NCI-H187 (cell line): ENCODE measurements at regions not wholly inside any gene's neighbourhood (a gene's known extent, or its start where the extent isn't known, plus 50 kb on each side); places are given as distances from the start of the nearest gene placed in this dataset.
"Not testable (repeated sequence)": the region's sequence is repeated elsewhere in the genome, so short reads cannot be mapped to it uniquely, and the experiment has no call there.

Source experiments
- DNase-seq, 2 experiments: peaks; one replicate each; lab custom pipeline; 2025; lab: John Stamatoyannopoulos, UW

DNA sequence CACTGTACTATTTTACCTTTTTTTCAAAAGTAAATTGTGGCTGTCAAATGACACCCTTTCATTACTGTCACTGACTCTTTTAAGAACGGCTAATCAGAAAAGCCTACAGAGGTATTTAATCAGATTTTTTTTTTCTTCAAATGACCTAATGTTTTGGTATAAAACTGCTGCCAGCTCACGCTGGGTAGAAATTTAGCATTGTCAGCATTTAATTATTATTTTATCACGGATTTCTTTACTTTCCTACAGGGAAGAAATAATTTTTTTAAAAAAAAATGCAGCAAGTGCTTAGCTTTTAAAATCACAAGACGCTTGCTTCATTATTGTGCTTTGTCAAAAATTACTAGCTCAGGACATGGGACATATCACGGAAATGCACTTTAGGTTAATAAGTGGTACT lies 149.1 kb upstream of the FOXN3 start:
- no peak for DNase-seq

DNA sequence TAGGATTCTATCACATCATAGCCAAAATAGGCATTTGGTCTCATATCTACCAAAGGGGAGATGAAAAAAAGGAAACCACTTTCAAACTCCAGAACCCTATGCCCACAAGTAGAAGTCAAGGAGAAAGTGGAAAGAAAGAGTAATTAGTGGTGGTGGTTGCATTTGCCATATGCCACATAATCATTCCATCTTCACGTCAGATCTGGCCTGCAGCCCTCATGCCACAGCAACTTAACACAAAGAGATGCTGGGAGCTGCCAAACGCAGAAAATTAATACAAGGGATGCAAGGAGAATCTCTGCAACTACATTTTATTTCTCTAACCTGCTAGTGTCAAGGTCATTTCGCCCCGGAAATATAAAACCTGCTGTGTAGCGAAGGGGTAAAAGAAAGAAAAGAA lies 148.6 kb upstream of the FOXN3 start:
- DNase-seq = no peak

DNA sequence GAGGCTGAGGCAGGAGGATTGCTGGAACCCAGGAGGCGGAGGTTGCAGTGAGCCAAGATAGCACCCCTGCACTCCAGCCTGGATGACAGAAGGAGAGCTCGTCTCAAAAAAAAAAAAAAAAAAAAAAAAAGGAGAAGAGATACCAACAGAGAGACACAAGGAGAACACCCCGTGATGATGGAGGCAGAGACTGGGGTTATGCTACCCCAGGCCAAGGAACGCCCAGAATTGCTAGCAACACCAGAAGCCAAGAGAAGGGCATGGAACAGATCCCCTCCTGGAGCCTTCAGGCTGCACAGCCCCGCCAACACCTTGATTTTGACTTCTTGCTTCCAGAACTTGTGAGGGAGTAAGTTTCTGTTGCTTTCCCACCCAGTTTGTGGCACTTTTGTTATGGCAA lies 148.0 kb upstream of the FOXN3 start:
- DNase-seq = no peak

DNA sequence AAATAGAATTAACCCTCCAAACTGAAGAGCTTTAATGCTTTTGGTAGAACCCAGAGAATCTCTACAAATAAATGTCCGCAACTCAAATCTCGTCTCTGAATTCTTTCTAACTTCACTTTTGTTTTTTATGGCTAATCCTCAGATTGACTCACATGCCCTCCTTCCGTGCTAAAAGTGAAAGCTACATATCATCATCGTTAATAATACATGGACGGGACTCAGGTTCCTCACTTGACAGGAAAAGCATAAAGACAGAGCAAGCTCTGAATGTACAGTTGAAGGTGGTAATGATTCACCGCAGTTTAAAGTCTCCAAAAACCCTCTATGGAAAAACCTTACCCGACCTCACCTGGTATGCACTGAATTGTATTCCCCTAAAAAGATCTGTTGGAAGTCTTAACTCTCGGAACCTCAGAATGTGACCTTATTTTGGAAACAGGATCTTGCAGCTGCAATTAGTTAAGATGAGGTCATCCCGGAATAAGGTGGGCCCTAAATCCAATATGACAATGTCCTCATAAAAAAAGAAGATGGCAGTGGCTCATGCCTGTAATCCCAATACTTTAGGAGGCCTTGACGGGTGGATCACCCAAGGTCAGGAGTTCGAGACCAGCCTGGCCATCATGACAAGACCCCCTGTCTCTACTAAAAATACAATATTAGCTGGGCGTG lies 147.4 kb upstream of the FOXN3 start:
- DNase-seq = no peak

DNA sequence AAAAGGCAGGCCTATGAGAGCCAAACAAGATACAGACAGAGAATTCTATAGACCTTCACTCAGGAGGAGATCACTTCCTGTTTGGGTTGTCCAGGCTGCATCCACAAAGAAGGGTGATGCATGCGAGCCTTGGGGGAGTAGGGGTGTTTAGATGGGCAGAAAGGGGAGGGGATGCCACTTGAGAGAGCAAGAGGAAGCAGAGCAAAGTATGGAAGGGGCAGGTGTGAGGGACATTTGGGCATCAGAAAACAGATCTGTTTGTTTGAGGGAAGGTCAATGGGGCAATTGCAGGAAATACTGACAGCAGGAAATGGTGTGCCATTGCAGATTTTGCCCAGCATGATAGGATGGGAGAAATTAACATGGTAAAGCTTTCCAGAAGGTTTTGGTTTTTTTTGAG lies 146.4 kb upstream of the FOXN3 start:
- DNase-seq = no peak

DNA sequence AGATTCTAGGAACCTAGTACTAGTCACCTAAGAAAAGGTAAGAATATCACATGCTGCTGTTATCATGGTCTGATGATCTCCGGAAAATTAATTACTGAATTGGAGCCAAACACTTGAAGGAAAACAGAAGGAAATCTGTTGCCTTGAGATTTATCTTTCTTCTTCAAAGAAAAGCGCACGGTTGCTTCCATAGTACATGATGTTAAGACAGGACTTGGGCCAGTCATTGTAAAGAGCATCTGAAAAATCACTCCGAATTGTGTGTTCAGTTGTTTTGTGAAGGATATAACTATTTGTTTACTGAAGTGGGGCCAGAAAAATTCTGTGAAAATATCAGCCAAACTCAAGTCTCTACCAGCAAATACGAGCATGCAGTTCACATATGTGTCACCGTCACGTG lies 134.9 kb upstream of the FOXN3 start:
- DNase-seq = no peak

DNA sequence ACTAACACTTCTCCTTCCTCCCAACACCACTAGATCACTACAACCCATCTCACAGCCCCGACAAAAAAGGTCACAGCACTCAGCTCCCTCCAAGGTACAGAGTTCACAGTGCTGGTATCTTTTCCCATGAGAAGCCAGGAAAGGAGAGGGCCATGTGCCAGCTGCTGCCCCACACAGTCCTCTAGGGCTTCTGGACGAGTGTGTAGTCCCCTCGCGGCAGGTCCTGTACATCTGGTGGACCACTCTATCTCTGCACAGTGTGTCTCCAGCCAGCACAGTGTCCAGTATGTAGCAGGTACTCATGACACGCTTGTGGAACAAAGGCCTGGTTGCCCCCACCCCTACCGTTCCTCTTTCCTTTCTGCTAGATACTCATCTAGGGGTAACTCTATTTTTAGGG lies 134.4 kb upstream of the FOXN3 start:
- no peak for DNase-seq

DNA sequence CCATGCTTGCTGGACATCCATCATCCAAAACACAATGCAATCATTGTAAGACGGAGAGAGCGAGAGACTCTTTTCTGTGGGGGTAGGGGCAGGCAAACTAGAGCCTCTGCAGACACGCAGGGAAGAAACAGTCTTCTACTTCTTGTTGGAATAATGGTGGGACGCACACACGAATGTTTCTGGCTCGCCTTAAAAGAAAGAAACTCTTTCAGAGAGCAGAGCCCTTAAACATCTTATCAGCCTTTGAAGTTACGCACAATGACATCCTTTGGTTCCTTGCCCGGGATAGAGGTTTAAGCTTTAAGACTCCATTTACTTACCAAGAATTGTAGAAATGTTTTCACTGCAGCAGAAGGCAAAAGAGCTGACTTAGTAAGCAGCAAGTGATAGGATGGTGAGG lies 133.8 kb upstream of the FOXN3 start:
- DNase-seq = no peak

DNA sequence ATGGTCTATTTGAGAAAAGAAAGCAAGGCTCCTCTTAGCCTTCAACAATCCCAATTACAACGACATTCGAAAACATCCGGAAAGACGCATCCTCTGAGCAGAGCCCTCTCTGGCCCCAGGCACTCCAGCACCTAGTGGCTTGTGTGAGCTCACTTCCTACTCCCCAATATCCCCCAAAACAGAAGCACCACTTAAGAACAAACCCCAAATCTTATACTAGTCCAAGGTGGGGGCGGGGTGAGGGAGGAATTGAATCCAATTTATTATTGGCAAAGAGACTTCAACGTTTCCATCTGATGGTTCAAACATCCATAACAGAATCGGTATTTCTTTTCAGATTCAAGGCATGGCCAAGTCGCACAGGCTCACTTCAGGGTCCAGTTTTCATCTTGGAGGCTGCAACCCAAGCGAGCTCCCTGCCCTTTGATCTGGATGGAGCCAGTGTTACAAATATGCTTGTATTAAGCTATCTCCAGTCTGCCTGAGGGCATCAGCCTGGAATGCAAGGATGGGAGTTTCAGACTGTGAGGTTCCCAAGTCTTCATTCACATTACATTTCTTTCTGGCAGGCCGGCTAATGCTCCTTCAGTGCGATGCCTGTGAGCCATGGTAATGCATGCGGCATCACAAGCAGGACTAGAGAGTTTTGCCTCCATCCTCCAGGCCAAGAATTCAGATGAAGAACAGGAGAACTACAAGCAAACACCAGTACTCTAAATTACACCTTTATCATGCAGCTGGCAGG lies 132.5 kb upstream of the FOXN3 start:
- no peak for DNase-seq

DNA sequence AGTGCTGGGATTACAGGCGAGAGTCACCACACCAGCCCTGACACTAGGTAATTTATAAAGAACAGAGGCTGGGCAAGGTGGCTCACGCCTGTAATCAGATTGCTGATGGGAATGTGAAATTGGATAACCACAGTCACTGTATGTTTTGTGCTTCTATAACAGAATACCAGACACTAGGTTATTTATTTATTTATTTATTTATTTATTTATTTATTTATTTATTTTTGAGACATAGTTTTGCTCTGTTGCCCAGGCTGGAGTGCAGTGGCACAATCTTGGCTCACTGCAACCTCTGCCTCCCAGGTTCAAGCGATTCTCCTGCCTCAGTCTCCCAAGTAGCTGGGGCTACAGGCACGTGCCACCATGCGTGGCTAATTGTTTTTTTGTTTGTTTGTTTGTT lies 130.0 kb upstream of the FOXN3 start:
- not testable (repeated sequence) for DNase-seq

DNA sequence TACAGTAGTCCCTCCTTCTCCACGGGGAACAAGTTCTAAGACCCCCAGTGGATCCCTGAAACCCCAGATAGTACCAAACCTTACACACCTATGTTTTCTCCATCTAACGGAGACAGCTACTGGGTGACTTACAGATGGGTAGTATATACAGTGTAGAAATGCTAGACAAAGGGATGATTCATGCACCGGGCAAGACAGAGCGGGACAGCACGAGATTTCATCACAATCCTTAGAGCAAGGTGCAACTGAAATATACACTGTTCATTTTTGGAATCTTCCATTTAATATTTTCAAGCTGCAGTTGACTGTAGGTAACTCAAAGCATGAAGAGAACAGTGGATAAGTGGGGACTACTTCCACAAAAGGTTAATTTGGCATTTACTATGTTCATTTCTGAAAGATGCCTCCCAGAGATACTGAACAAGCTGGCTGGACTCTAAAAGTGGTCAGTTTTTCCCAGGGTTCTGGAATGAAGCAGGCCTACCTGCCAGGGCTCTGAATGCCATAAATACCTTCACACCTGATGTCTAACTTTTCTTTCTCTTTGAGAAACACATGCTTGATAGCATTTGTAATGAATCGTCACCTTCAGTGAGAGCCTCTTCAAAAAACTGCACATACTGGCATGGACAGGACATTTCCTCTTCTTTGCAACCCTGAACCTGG lies 127.7 kb upstream of the FOXN3 start:
- no peak for DNase-seq

DNA sequence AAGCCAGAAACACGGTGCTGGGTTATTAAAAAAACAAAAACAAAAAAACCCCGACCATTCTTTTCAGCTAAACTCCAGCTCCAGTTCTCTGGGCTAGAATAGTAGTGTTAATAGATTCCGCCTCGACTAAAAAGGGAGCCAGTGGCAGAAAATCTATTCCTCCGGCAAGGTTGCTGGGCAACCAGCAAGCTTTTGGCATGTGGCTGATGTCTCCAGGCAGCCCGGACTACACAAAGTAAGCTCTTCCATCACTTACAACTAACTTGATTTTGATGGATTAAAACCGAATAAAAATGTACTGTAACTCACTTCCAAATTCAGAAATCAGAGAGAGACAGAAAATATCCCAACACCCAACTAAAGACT lies 126.4 kb upstream of the FOXN3 start:
- DNase-seq = no peak

DNA sequence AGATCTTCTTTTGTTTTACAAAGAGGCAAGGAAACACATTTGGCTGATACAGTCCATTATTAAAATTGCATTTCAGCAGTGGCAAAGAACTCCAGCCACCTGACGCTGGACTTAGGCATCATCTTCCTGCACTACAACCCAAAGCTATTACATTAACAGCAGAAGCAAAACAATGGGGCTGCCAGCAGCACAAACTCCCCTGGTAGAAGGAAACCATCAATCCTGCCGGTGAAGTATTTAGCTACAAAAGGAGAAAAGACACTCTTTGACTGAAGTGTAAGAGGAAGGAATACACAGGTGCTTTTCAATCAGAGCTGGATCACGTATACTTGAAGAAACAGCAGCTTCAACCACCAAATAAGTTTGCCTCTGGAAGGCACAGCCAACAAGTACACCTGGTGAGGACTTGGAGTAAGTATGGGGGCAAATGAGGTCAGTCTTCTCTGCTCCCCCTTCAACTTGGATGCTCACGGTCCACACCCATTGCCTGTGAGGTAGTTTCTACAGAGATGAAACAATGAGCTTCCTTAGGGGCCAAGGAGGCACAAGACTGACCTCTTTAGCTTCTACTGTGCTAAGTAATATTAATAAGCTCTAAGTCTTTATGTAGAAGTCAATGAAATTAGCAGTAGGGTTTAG lies 125.9 kb upstream of the FOXN3 start:
- DNase-seq = no peak

DNA sequence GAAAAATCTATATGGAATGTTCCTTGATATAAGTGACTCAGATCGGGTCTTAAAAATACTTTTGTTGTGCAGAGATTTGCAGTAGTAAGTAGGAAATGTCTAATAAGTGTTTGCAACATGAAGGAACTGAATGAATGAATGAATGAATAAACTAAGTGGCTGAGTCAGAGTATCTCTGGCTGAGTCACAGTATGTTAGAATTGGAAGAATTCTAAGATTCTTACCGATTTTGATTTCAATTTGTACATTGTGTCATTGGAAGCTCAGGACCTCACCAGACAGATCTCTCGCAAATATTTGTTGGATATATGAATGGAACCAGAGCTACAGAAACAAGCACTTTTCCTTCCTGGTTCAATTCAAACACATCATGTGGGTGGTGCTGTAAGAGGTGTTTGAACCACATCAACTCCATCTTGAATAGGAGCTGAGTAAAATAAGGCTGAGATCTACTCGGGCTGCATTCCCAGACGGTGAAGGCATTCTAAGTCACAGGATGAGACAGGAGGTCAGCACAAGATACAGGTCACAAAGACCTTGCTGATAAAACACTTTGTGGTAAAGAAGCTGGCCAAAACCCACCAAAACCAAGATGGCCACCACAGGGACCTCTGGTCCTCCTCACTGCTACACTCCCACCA lies 123.9 kb upstream of the FOXN3 start:
- DNase-seq = no peak

DNA sequence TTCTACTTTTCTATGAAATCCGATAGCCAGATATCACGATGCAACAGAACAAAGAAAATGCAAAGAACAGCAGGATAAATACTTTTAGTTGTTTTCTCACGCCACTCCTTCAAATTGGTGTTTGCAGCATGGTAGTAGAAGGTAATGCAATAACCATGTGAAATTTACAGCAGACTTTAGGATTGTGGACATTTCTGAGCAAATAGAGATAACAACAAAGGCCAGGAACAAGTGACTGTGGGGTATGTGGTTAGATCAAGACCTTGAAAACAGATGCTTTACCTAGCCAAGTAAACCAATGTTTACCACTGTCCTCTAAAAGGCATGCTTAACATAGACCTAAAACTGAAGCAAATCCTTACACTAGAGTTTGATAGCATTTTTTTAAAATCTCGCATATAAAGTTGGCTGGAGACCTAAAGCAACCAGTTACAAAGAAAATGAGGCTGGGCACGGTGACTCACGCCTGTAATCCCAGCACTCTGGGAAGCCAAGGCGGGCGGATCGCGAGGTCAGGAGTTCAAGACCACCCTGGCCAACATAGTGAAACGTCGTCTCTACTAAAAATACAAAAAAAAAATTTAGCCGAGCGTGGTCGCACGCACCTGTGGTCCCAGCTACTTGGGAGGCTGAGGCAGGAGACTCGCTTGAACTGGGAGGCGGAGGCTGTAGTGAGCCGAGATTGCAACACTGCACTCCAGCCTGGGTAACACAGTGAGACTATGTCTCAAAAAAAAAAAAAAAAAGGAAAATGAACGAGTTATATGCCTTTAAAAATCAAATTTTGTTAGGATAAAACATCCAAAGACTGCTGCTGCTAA lies 123.2 kb upstream of the FOXN3 start:
- DNase-seq = no peak

DNA sequence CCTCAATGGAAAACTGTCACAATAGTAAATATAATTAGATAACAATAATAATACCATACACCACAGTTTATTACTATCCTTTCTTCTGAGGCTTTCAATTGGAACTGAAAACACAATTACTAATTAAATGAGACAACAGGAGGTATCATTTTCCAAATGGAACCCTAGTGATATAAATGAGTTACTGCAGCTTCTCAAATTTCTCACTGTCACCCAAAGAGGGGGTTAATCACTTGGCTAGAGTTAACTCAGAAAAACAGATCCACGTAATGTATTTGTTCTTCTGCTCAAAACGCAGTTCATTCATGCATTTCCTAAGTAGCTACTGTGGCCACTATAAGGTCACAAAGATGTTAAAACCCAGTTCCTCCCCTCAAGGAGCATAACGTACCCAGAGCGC lies 120.9 kb upstream of the FOXN3 start:
- no peak for DNase-seq

DNA sequence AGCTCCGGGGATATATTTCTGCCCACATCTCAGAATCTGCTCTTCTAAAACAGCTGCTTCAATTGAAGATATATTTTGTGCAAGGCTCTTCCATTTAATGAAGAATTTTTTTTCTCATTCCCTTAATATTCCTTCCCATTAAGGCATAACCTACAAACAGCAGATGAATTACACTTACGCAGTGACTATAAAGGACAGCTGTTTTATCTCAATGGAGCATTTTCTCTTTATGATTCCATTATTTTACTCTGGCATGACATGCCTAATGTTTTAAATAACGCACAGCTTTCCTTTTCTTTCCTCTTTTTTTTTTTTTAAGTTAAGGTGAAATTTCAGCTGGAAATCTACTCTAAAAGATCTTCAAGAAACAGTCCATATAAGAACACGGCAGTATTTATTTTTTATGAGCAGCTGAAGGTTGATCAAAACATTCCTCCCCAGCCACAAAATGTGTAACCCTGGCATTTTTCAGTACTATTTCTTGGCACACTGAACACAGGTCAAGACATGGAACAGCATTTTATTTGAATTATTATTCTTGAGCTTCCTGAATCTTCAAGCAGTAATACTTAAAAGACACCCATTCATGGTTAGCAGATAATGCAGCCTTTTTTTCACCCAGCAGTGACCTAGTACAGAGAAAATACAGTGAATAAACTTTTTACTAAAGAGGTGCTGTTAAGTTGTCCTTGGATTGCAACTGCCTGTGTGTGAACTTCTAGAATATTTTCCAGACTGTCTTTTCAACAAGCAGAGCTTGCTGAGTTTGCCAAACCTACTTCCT lies 118.1 kb upstream of the FOXN3 start:
- no peak for DNase-seq

DNA sequence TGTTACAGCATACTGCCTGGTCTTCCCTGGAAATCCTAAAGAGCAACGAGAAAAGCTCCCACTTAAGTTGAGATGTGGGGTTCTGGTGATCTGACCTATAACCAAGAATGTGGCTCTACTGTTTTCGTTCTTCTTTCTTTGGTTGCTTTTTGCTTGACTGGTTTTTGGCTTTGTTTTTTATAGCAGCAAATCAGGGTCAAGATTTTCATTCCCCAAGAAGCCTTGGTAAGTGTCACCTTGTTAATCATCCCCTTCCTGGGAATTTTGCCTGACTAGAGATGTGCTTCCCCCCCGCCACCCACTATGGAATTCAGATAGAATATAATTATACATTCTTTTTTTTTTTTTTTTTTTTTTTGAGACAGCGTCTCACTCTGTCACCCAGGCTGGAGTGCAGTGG lies 116.7 kb upstream of the FOXN3 start:
- no peak for DNase-seq

DNA sequence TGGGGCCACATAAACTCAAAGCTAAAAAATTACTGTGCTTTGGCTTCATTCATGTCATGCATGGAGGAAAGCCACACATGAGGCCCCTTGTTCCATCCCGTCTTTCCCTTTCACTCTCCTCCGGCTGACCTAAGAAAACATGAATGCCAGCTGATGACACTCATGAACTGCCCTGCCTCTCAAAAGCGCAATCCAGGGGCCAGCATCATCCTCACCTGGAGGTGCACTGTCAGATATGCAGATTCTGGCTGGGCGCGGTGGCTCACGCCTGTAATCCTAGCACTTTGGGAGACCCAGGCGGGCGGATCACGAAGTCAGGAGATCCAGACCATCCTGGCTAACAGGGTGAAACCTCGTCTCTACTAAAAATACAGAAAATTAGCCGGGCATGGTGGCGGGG lies 116.1 kb upstream of the FOXN3 start:
- no peak for DNase-seq

DNA sequence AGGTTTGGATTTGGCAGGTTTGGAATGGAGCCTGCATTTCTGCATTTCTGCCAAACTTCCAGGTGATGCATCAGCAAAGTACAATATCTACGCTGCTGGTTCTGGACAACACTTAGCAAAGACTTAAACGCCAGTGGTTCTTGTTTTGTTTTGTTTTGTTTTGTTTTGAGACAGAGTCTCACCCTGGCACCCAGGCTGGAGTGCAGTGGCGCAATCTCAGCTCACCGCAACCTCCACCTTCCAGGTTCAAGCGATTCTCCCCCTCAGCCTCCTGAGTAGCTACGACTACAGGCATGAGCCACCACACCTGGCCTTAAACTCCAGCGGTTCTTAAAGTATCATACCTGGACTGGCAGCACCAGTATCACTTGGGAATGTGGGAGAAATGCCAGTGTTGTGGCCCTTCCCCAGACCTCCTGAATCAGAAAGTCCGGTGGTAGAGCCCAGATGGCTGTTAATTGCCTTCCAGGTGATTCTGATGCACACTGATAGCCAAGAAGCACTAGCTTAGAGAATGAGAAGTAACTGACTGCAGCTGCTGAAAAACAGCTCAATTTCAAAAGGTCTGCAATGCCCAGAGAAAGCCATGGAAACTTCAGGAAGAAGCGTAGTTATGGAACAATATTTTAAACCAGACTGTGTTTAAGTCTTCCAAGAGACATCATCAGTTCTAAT lies 114.8 kb upstream of the FOXN3 start:
- no peak for DNase-seq
